SH-SY5Y (cell line): ENCODE measurements at regions not wholly inside any gene's neighbourhood (a gene's known extent, or its start where the extent isn't known, plus 50 kb on each side); places are given as distances from the start of the nearest gene placed in this dataset.

Experiments
- GATA2 ChIP-seq: IDR thresholded peaks from 2 replicates; pipeline ENCODE4 v1.6.1; 2011; ENCODE audit warnings: mild to moderate bottlenecking, low read depth, low read length
- GATA3 ChIP-seq: IDR thresholded peaks from 2 replicates; pipeline ENCODE4 v1.6.1; 2011; ENCODE audit warnings: low read depth, mild to moderate bottlenecking, low read length, moderate library complexity

GRCh38 chr3:139870000-139870675, 64.8 kb upstream of the CLSTN2 start:
- no peak for TF ChIP-seq GATA3
- TF ChIP-seq GATA2 = no peak

DNA sequence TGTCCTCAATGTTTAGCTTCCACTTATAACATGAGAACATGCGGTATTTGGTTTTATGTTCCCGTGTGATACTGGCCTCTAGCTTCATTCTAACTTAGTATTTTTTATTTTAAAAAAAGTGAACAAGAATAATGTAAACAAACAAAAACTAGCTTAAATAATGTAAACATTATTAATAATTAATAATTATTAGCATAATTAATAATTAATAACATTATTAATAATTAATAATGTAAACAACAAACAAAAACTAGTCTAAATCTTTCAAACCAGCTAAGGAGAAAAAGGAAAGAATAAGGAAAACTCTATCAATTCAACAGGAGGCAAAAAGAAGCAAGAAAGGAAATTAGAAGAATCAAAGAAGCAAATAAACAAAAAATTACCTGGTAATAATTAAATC, 66.2 kb upstream of the CLSTN2 start:
- TF ChIP-seq GATA3 (no peak), GATA2 (no peak)

- TF ChIP-seq GATA3 (no peak), GATA2 (no peak)
Observed at GRCh38 chr3:139848660-139849059, 86.3 kb upstream of the CLSTN2 start.

DNA sequence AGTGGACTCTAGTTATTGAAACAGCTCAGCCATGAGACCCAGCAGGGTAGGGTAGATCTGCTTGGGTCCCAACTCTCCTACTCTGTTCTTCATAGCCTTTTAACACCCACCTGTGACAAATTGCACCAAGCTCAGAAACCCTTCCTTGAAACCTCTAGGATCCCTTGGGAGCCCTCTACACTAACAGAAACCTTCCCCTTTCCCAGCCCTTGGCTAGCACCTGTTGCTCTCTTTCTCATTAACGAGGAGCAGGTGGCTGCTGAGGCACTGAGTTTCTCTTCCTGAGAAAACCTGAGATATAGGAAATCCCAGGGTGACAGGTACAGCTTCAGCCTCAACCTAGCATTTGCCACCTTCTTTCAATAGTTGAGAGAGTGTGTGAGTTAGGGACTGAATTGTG, 88.3 kb upstream of the CLSTN2 start:
- no peak for TF ChIP-seq GATA2
- TF ChIP-seq GATA3 = no peak

DNA sequence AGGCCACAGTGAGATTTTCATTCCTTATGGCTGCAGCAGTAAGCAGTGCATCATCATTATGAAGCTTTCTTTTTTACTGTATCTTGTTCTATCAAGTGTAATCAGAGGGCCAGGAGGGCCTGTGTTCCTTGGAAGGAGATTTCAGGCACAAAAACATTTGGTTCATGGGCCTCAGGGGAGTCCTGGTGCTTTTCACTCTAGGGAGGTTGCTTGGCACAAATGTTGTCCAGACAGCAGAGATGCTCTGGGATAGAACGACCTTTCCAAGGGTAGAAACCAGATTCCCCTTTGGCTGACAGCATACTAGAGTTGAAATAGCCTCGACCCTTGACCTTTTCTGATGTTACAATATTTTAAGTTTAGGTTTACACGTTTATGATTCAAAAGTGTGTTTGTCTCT, 95.3 kb upstream of the CLSTN2 start:
- no peak for TF ChIP-seq GATA3

DNA sequence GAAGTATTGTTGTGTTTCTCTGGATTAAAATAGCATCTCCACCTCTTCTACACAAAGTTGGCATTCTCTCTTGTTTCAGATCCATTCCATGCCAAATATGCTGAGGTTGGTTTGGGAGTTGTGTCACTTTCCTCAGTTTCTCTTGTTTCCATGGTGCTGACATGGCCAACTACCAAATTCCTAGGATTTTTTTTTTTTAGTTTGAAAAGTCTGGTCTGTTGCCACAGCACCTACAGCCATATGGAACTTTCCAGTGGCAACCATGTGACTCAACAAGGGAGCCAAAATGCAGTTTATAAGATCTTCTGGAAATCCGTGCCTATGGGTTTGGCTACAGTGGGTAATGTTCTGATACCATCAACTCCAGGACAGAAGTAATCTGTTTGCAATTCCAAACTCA, 96.0 kb upstream of the CLSTN2 start:
- TF ChIP-seq GATA3 = no peak

- TF ChIP-seq GATA3 = no peak
- TF ChIP-seq GATA2 = no peak
Observed at GRCh38 chr3:139838269-139838957, 96.6 kb upstream of the CLSTN2 start.

DNA sequence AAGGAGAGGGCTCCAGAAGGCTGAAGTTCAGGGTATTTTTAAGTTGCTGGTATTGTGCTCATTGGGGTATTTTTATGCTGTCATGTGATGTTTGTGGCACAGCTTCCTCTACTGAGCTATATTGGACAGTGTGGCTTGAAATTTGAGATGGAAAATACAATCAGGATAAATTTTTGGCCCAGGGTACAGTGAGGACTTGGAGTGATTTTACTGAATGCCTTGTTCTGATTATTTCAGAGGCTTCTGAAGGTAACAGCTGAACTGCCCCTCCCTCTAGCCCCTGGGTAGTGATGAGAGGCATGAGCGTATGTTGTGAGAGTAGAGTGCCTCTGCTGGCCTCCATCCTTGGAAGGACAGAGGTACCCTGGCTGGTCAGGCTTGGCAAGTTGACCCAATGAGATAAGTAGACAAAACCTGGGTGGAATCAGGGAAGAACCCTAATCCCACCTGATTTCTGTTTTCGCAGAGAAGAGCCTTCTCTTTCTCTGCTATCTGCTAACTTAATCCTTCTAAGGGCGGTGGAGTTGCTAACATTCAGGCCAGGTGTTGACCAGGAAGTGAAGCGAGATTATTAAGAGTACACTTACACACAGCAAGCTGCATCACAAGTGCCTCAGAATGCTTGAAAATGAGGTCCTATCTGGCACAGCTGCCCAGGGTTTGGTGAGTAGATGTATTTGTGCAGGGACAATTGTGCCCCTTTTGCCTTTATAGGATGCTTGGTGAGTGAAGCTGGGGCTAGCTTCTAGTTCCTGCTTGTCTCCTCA, 98.1 kb upstream of the CLSTN2 start:
- no peak for TF ChIP-seq GATA3
- no peak for TF ChIP-seq GATA2

DNA sequence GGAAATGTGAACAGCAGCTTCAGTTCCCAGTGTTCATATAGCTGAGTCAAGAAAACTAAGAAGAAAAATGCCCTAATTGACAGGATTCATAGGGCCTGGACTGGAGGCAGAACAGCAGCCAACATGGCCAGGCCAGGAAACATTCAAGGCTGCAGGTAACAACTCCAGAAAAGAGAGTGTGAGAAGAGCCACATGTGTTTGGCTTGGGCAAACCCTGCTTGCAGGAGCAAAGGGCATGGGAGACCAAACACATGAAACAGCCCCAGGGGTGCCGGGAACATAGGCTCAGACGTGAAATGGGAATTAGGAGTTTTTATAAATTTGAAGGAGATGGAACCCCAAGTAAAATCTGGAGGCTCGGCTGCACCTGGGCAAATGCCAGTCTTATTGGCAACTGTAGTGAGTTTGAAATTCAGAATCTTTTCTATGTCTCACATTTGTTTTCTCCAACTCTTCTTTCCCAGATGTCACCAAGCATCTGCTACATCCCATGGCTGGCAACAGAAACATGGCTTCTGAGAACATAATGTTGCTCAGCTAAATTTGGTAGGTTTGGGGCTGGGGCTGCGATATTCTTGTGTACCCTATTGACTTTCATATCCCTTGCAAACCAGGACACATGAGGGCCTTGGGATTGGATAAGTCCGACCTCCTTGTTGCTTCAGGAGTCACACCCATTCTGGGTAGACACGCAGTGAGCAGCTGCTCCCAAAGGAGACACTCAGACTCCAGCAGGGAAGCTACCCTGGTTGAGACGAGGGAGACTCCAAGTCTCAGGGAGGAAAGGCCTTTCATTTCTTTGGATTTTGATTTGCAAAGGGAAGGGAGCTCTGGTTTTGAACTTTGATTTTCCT, 98.9 kb upstream of the CLSTN2 start:
- TF ChIP-seq GATA2 (no peak), GATA3 (no peak)

DNA sequence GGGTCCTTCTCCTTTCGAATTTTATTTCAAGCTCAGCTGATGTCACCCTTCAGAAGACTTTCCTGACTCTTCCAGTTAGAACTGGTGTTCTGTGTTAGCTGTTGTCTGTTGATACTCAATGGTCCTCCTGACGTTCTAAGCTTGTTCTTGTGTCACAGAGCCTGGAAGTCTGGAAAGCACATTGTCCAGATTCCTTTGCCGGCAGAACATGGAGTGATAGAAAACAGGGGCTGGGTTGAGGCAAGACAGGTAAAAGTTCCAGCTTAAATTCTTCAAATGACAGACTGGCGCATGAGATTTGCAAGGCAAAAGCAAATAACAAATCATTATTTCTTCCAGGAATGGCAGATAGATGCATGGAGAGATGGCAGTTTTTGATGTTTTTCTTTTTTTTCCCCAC, 102.0 kb upstream of the CLSTN2 start:
- no peak for TF ChIP-seq GATA3

GRCh38 chr3:139830817-139831216, 104.2 kb upstream of the CLSTN2 start:
- no peak for TF ChIP-seq GATA3
- 0 out of 2 replicates have a peak, but pooled peaks have one; percentile 28 for TF ChIP-seq GATA2

DNA sequence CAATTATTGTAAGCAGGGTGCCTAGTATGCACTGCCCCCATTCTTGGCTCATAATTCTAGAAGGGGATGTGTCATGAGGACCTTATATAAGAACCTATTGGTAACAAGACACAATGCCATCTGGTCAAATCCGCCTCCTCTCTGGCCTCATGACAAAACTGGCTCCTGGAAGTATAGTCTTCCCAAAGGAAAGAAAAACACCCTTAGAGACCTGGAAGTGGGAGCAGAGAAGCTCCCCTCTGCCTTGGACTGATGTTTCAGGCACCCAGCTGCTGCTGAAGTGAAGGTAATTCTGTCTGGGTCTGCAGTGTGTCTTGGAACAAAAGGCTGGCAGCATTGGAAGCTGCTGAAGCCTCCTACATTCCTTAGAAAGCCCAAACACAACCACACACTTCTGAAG, 107.2 kb upstream of the CLSTN2 start:
- TF ChIP-seq GATA3 (no peak), GATA2 (no peak)

DNA sequence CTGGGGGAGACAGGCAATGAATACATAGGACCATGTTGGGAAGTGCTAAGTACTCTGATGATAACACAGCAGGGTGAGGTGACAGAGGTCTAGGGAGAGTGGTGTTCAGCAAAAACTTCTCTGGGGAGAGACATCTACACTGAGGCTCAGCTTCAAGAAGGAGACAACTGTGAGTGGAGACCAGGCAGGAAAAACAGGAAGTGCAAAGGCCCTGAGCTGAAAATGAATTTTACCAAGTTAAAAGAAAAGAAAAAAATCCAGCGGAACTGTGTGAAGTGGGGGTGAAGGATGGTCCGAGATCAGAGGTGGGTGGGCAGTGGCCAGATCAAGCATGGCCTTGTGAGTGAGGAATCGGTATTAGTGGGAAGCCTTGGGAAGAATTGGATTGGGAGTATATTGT, 110.1 kb upstream of the CLSTN2 start:
- no peak for TF ChIP-seq GATA2
- no peak for TF ChIP-seq GATA3

DNA sequence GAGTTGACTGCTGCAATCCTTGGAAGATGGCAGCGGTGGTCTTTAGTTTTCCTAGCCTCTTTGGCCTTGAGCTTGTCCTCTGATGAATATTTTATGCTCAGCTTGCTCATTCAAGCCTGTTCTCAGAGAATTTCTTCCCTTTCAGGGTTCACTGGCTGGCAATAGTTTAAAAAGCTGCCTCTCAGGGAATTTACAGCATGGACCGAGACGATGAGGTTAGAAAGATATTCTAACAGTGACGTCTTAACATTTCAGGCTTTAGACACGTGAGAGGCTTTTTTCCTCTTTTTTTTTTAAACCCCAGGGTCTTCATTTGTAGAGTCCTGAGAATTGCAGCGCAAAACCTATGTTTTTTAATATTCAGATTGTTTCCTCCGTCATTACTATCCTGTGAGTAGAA, 120.3 kb upstream of the CLSTN2 start:
- TF ChIP-seq GATA2 = no peak
- TF ChIP-seq GATA3 = no peak

DNA sequence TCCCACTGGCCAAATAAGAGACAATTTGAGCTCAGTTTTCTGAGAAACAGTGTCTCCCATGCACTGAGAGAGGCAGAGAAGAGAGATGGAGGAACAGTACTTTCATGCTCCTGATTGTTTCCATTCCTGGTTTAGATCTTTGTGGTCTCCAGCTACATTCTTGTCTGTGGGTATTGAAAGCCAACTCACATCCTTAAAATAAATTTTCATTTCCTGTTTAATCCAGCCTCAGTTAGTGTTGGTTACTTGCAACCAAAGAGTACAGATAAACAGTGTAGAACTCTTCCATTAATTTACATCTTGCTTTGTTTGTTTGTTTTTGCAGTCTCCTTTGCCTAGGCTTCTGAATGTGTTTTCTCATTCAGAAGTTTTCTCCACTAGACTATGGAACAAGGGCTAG, 123.7 kb upstream of the CLSTN2 start:
- TF ChIP-seq GATA3 (no peak), GATA2 (no peak)
